H1 (cell line): ENCODE measurements at regions not wholly inside any gene's neighbourhood (a gene's known extent, or its start where the extent isn't known, plus 50 kb on each side); places are given as distances from the start of the nearest gene placed in this dataset.

ENCODE experiments used
- CTCF ChIA-PET: fragments of 300-600 bp; sonication (Branson Sonifier 250); formaldehyde crosslinking; loops from one replicate; lab custom pipeline; 2021; ENCODE audit not compliant: partially characterized antibody; lab: Charles Lee
- POLR2A ChIA-PET: fragments of 300-600 bp; sonication (Branson Sonifier 250); formaldehyde crosslinking; loops from one replicate; lab custom pipeline; 2021; ENCODE audit warnings: inconsistent platforms; ENCODE audit not compliant: partially characterized antibody; lab: Charles Lee
- DNase-seq, 2 experiments: peaks; one replicate each; pipeline versions ENCODE4 v3.0.0 to v3.0.0-alpha.2; 2010 to 2022; ENCODE audit warnings: low spot score in 2 of 2, low read depth in 1 of 2, mixed read lengths in 1 of 2
- FAIRE-seq: peaks from 2 replicates; lab custom pipeline; 2011; peaks lifted over from hg19 to GRCh38; lab: Jason Lieb, UNC
- H2AFZ ChIP-seq: 2 replicates; pipeline ENCODE4 v1.8.1; 2012; ENCODE audit warnings: low read length, inconsistent platforms
- H2AK5ac ChIP-seq: 2 replicates; pipeline ENCODE4 v1.6.1; 2013; ENCODE audit warnings: low read depth, low read length
- H2BK120ac ChIP-seq: replicated peaks from 2 replicates; pipeline ENCODE3; 2013; ENCODE audit warnings: low read depth, low read length, inconsistent platforms
- H2BK12ac ChIP-seq: 2 replicates; pipeline ENCODE4 v1.6.1; 2013; ENCODE audit warnings: low read depth, low read length
- H2BK15ac ChIP-seq: 2 replicates; pipeline ENCODE4 v1.6.1; 2013; ENCODE audit warnings: low read length
- H2BK20ac ChIP-seq: 2 replicates; pipeline ENCODE4 v1.6.1; 2013; ENCODE audit warnings: low read length
- H2BK5ac ChIP-seq: 2 replicates; pipeline ENCODE4 v1.6.1; 2013; ENCODE audit warnings: low read depth, low read length
- H3K14ac ChIP-seq: 2 replicates; pipeline ENCODE4 v1.6.1; 2013; ENCODE audit warnings: inconsistent platforms; ENCODE audit not compliant: insufficient read length
- H3K18ac ChIP-seq: 2 replicates; pipeline ENCODE4 v1.6.1; 2013; ENCODE audit warnings: low read length; ENCODE audit errors: extremely low read depth
- H3K23ac ChIP-seq: 2 replicates; pipeline ENCODE4 v1.6.1; 2013; ENCODE audit warnings: inconsistent platforms; ENCODE audit not compliant: insufficient read length
- H3K23me2 ChIP-seq: 2 replicates; pipeline ENCODE4 v1.6.1; 2013; ENCODE audit warnings: low read depth, low read length
- H3K27ac ChIP-seq: 2 replicates; pipeline ENCODE4 v1.6.1; 2011; ENCODE audit warnings: low read depth, low read length, inconsistent platforms
- H3K27me3 ChIP-seq, 4 experiments: replicated peaks in 1 of 4; 1 replicate in 1 of 4; 2 replicates in 3 of 4; pipeline versions ENCODE4 v1.6.1 to v1.8.1; 2011 to 2013; ENCODE audit warnings: low read length in 3 of 4, mild to moderate bottlenecking in 3 of 4, inconsistent platforms in 2 of 4, mixed read lengths in 2 of 4, moderate library complexity in 1 of 4; ENCODE audit not compliant: control insufficient read depth in 3 of 4, insufficient read depth in 3 of 4; ENCODE audit errors: extremely low read depth in 1 of 4
- H3K36me3 ChIP-seq, 4 experiments: 2 replicates each; pipeline versions ENCODE4 v1.6.1 to v1.8.1; 2011 to 2013; ENCODE audit warnings: mild to moderate bottlenecking in 4 of 4, low read length in 3 of 4, moderate library complexity in 2 of 4, control low read depth in 1 of 4, inconsistent platforms in 1 of 4; ENCODE audit not compliant: insufficient read depth in 4 of 4, control insufficient read depth in 2 of 4
- H3K4ac ChIP-seq: replicated peaks from 2 replicates; pipeline ENCODE3; 2013; ENCODE audit warnings: low read length, low read depth, mixed read lengths, inconsistent platforms; ENCODE audit not compliant: insufficient read length
- H3K4me1 ChIP-seq, 4 experiments: replicated peaks in 1 of 4; 1 replicate in 1 of 4; 2 replicates in 3 of 4; pipeline versions ENCODE4 v1.6.1 to v1.8.1; 2011 to 2013; ENCODE audit warnings: low read length in 3 of 4, inconsistent platforms in 2 of 4, mixed read lengths in 1 of 4; ENCODE audit not compliant: insufficient read depth in 4 of 4, control insufficient read depth in 3 of 4
- H3K4me2 ChIP-seq, 2 experiments: 2 replicates each; pipeline versions ENCODE4 v1.6.1 to v1.8.1; 2011 to 2013; ENCODE audit warnings: low read depth in 2 of 2, low read length in 2 of 2, control low read depth in 1 of 2, inconsistent platforms in 1 of 2, mild to moderate bottlenecking in 1 of 2; ENCODE audit not compliant: insufficient read depth in 1 of 2
- H3K4me3 ChIP-seq, 4 experiments: fragments of 200-600, 300-600 bp in 1 of 4; sonication (generic), shearing (Covaris generic), sonication (Bioruptor Twin) in 1 of 4; 2 replicates each; pipeline versions ENCODE4 v1.5.1 to v1.8.1; 2011 to 2016; ENCODE audit warnings: low read length in 4 of 4, low read depth in 3 of 4, control low read depth in 2 of 4, inconsistent platforms in 2 of 4, mild to moderate bottlenecking in 2 of 4, mixed read lengths in 1 of 4, moderate library complexity in 1 of 4; ENCODE audit not compliant: insufficient read depth in 2 of 4; ENCODE audit errors: extremely low read depth in 1 of 4
- H3K56ac ChIP-seq: replicated peaks from 2 replicates; pipeline ENCODE3; 2013; ENCODE audit warnings: low read depth, mild to moderate bottlenecking, mixed read lengths, low read length, inconsistent platforms; ENCODE audit not compliant: insufficient read length
- H3K79me1 ChIP-seq: 2 replicates; pipeline ENCODE4 v1.6.1; 2013; ENCODE audit warnings: low read depth, low read length, control low read depth
- H3K79me2 ChIP-seq, 2 experiments: 2 replicates each; pipeline versions ENCODE4 v1.6.1 to v1.8.1; 2012 to 2013; ENCODE audit warnings: low read length in 2 of 2, mild to moderate bottlenecking in 2 of 2, inconsistent platforms in 1 of 2; ENCODE audit not compliant: insufficient read depth in 2 of 2, control insufficient read depth in 1 of 2
- H3K9ac ChIP-seq, 4 experiments: replicated peaks in 1 of 4; 1 replicate in 1 of 4; 2 replicates in 3 of 4; pipeline versions ENCODE4 v1.6.1 to v1.8.1; 2011 to 2013; ENCODE audit warnings: low read depth in 3 of 4, low read length in 3 of 4, control low read depth in 2 of 4, mild to moderate bottlenecking in 2 of 4, moderate library complexity in 2 of 4, inconsistent platforms in 1 of 4; ENCODE audit errors: extremely low read depth in 1 of 4
- H3K9me3 ChIP-seq, 2 experiments: 2 replicates each; pipeline versions ENCODE4 v1.6.1 to v1.8.1; 2012 to 2013; ENCODE audit warnings: mild to moderate bottlenecking in 2 of 2, moderate library complexity in 2 of 2, control low read depth in 1 of 2, inconsistent platforms in 1 of 2, low read depth in 1 of 2, low read length in 1 of 2, mixed read lengths in 1 of 2; ENCODE audit not compliant: insufficient read depth in 2 of 2
- H4K20me1 ChIP-seq, 2 experiments: replicated peaks in 1 of 2; 2 replicates each; pipeline versions ENCODE3 to v1.8.1; 2011 to 2013; ENCODE audit warnings: inconsistent platforms in 2 of 2, low read length in 2 of 2, mild to moderate bottlenecking in 1 of 2; ENCODE audit not compliant: insufficient read depth in 2 of 2, control insufficient read depth in 1 of 2
- H4K5ac ChIP-seq: 2 replicates; pipeline ENCODE4 v1.6.1; 2013; ENCODE audit warnings: low read length, low read depth, mixed read lengths, inconsistent platforms; ENCODE audit not compliant: insufficient read length
- H4K8ac ChIP-seq: 2 replicates; pipeline ENCODE4 v1.8.0; 2013; ENCODE audit warnings: mild to moderate bottlenecking, moderate library complexity, low read length, inconsistent platforms; ENCODE audit not compliant: insufficient read depth; ENCODE audit errors: extremely low read depth
- H4K91ac ChIP-seq: replicated peaks from 2 replicates; pipeline ENCODE3; 2013; ENCODE audit warnings: low read length, mixed read lengths, inconsistent platforms; ENCODE audit not compliant: insufficient read length
- CREB1 ChIP-seq: IDR thresholded peaks from 2 replicates; pipeline ENCODE4 v1.6.1; 2012; ENCODE audit warnings: inconsistent platforms
- EZH2 ChIP-seq: fragments of 200-600 bp; sonication (generic); IDR thresholded peaks from 2 replicates; pipeline ENCODE4 v1.7.1; 2012; ENCODE audit warnings: low read depth, mild to moderate bottlenecking, moderate library complexity, low read length, inconsistent platforms; ENCODE audit not compliant: severe bottlenecking
- JUND ChIP-seq: IDR thresholded peaks from 2 replicates; pipeline ENCODE4 v1.6.1; 2011; ENCODE audit warnings: mild to moderate bottlenecking, improper control_type of control experiment, low read length
- whole genome bisulfite sequencing, 2 experiments: shearing (Covaris generic) in 1 of 2; methylation state at CpG; one replicate each; pipeline versions ENCODE4 v1.1.6 to v1.1.7; 2013 to 2015; ENCODE audit warnings: low lambda C conversion rate in 2 of 2, mixed read lengths in 2 of 2, inconsistent platforms in 1 of 2, low coverage in 1 of 2, missing lambda C conversion rate in 1 of 2; ENCODE audit not compliant: insufficient replicate concordance in 2 of 2, insufficient coverage in 1 of 2, insufficient read length in 1 of 2; ENCODE audit errors: extremely low coverage in 1 of 2, missing lambda C conversion rate in 1 of 2; 5-methylcytosine and 5-hydroxymethylcytosine counted together

GRCh38 chr5:40033411-40033810 is 608.6 kb upstream of the DAB2 start:
- Histone ChIP-seq H3K79me2 (no peaks in the 10 kb centered on the region), H3K4me1 (no peaks in the 10 kb centered on the region), H2BK20ac (no peak overlapping the region), H3K4me2 (no peak overlapping the region), H3K27me3 (no peaks in the 10 kb centered on the region), H3K23me2 (no peaks in the 10 kb centered on the region; the same call in 1 of the 2 replicates), H3K23ac (no peak overlapping the region), H2BK5ac (no peak overlapping the region), H3K9me3 (no peaks in the 10 kb centered on the region), H2BK120ac (no peak overlapping the region), H3K79me1 (no peaks in the 10 kb centered on the region), H4K91ac (no peak overlapping the region), H3K4ac (no peak overlapping the region), H3K9ac (no peak overlapping the region), H4K8ac (no peak overlapping the region), H2AFZ (no peak overlapping the region), H3K18ac (no peak overlapping the region), H3K56ac (no peak overlapping the region), H3K36me3 (no peaks in the 10 kb centered on the region), H3K14ac (no peak overlapping the region), H2BK12ac (no peak overlapping the region), H2BK15ac (no peak overlapping the region), H3K4me3 (no peak overlapping the region), H4K5ac (no peak overlapping the region), H3K27ac (no peak overlapping the region), H2AK5ac (no peak overlapping the region), H4K20me1 (no peaks in the 10 kb centered on the region)
- TF ChIP-seq EZH2 (no peak), CREB1 (no peak), JUND (no peak)
- CTCF ChIA-PET, result no interaction called here
- no peak for DNase-seq
- POLR2A ChIA-PET, result no interaction called here
- FAIRE-seq, result no peak
- 92% methylated on average over 3 of the region's 3 CpGs; no CpG with 5 or more reads in 1 of the 2 experiments for WGBS, 2 experiments
